B cell (primary cell): ENCODE measurements at regions not wholly inside any gene's neighbourhood (a gene's known extent, or its start where the extent isn't known, plus 50 kb on each side); places are given as distances from the start of the nearest gene placed in this dataset.

Experiments used
- ATAC-seq: fragments of 200-7000 bp; cut with Tn5 transposase; one replicate; pipeline ENCODE4 v1.10.0; 2021; ENCODE audit warnings: low read depth, mild to moderate bottlenecking, moderate number of reproducible peaks, moderate library complexity
- CTCF ChIA-PET: fragments of 350-600 bp; sonication (Branson Sonifier 250); formaldehyde crosslinking; loops from one replicate; lab custom pipeline; 2021; ENCODE audit warnings: antibody characterized with exemption, inconsistent platforms; lab: Charles Lee
- POLR2A ChIA-PET: fragments of 350-600 bp; sonication (Branson Sonifier 250); formaldehyde crosslinking; loops from one replicate; lab custom pipeline; 2021; ENCODE audit warnings: antibody characterized with exemption; lab: Charles Lee
- DNase-seq: peaks from one replicate; pipeline ENCODE4 v3.0.0; 2013
- H2AFZ ChIP-seq: 2 replicates; pipeline ENCODE4 v1.6.1; 2012; ENCODE audit warnings: mild to moderate bottlenecking, low read depth, low read length; ENCODE audit not compliant: insufficient read depth, poor library complexity, severe bottlenecking
- H3K27ac ChIP-seq, 2 donors: 1 replicate in 1 of 2; 2 replicates in 1 of 2; pipeline ENCODE4 v1.5.1; 2012 to 2013; ENCODE audit warnings: low read length in 2 of 2, mild to moderate bottlenecking in 2 of 2, moderate library complexity in 1 of 2
- H3K27me3 ChIP-seq, 4 experiments: fragments of 200-600 bp in 1 of 4; sonication (generic) in 1 of 4; replicated peaks in 1 of 4; 1 replicate in 2 of 4; 2 replicates in 2 of 4; pipeline versions ENCODE4 v1.6.1 to v1.7.0; 2013 to 2016; ENCODE audit warnings: low read length in 3 of 4, mild to moderate bottlenecking in 2 of 4, mixed read lengths in 1 of 4, moderate library complexity in 1 of 4; ENCODE audit not compliant: insufficient read depth in 4 of 4, control insufficient read depth in 3 of 4; ENCODE audit errors: control extremely low read depth in 1 of 4
- H3K36me3 ChIP-seq, 2 experiments: replicated peaks in 1 of 2; 1 replicate in 1 of 2; 2 replicates in 1 of 2; pipeline versions ENCODE4 v1.6.1 to v1.7.1; 2013; ENCODE audit warnings: low read length in 1 of 2; ENCODE audit not compliant: insufficient read depth in 2 of 2, control insufficient read depth in 1 of 2; ENCODE audit errors: control extremely low read depth in 1 of 2, extremely low read depth in 1 of 2
- H3K4me1 ChIP-seq, 2 donors: fragments of 200-600 bp in 1 of 2; sonication (generic) in 1 of 2; 1 replicate in 1 of 2; 2 replicates in 1 of 2; pipeline versions ENCODE4 v1.5.1 to v1.6.1; 2013 to 2017; ENCODE audit warnings: low read length in 2 of 2; ENCODE audit not compliant: control insufficient read depth in 2 of 2, insufficient read depth in 2 of 2
- H3K4me2 ChIP-seq: replicated peaks from 2 replicates; pipeline ENCODE3; 2012; ENCODE audit warnings: mild to moderate bottlenecking, low read depth, low read length; ENCODE audit not compliant: poor library complexity, severe bottlenecking
- H3K4me3 ChIP-seq, 5 experiments: fragments of 200-600 bp in 1 of 5; sonication (generic) in 1 of 5; 1 replicate in 3 of 5; 2 replicates in 2 of 5; pipeline versions ENCODE4 v1.5.1 to v1.7.0; 2011 to 2016; ENCODE audit warnings: low read length in 4 of 5, mild to moderate bottlenecking in 4 of 5, low read depth in 2 of 5, control low read depth in 1 of 5, moderate library complexity in 1 of 5; ENCODE audit not compliant: insufficient read depth in 1 of 5; ENCODE audit errors: control extremely low read depth in 1 of 5, extremely low read depth in 1 of 5
- H3K79me2 ChIP-seq: fragments of 200-600 bp; sonication (generic); one replicate; pipeline ENCODE4 v1.6.0; 2016; ENCODE audit warnings: low read length; ENCODE audit not compliant: control insufficient read depth, insufficient read depth
- H3K9ac ChIP-seq: fragments of 200-600 bp; sonication (generic); 2 replicates; pipeline ENCODE4 v1.6.1; 2017; ENCODE audit warnings: mild to moderate bottlenecking, low read length, moderate library complexity
- H3K9me3 ChIP-seq, 3 donors: one replicate each; pipeline versions ENCODE4 v1.6.1 to v1.7.1; 2013; ENCODE audit warnings: low read length in 2 of 3; ENCODE audit not compliant: control insufficient read depth in 2 of 3, insufficient read depth in 1 of 3; ENCODE audit errors: control extremely low read depth in 1 of 3
- H4K20me1 ChIP-seq: 2 replicates; pipeline ENCODE4 v1.6.0; 2012; ENCODE audit warnings: mild to moderate bottlenecking, low read length; ENCODE audit not compliant: insufficient read depth, control insufficient read depth, poor library complexity, severe bottlenecking
- H3K27ac Mint-ChIP-seq: one replicate; pipeline ENCODE4 v1.8.0; 2021; ENCODE audit warnings: mixed read lengths
- H3K27me3 Mint-ChIP-seq: one replicate; pipeline ENCODE4 v1.8.0; 2021; ENCODE audit warnings: mixed read lengths
- H3K4me1 Mint-ChIP-seq: one replicate; pipeline ENCODE4 v1.8.0; 2021; ENCODE audit warnings: mixed read lengths
- H3K4me3 Mint-ChIP-seq: one replicate; pipeline ENCODE4 v1.8.0; 2021; ENCODE audit warnings: mixed read lengths
- H3K9me3 Mint-ChIP-seq: one replicate; pipeline ENCODE4 v1.8.0; 2022; ENCODE audit warnings: mixed read lengths; ENCODE audit not compliant: insufficient read depth
- CTCF ChIP-seq: fragments of 200-600 bp; IDR thresholded peaks from one replicate; pipeline ENCODE4 v1.8.0; 2022; ENCODE audit warnings: antibody characterized with exemption, mild to moderate bottlenecking
- EZH2 ChIP-seq: IDR thresholded peaks from 2 replicates; pipeline ENCODE4 v1.6.1; 2012; ENCODE audit warnings: borderline replicate concordance, low read depth, mild to moderate bottlenecking, moderate library complexity, low read length; ENCODE audit not compliant: insufficient read depth, poor library complexity, severe bottlenecking
- WGBS: methylation state at CpG from one replicate; pipeline ENCODE4 v1.1.5; 2013; ENCODE audit warnings: missing lambda C conversion rate; ENCODE audit not compliant: insufficient coverage; 5-methylcytosine and 5-hydroxymethylcytosine counted together
- intact Hi-C: fragments of 100-400 bp; cut with micrococcal nuclease; formaldehyde crosslinking; loops from one replicate; pipeline ENCODE4 v1.10.0; 2022

DNA sequence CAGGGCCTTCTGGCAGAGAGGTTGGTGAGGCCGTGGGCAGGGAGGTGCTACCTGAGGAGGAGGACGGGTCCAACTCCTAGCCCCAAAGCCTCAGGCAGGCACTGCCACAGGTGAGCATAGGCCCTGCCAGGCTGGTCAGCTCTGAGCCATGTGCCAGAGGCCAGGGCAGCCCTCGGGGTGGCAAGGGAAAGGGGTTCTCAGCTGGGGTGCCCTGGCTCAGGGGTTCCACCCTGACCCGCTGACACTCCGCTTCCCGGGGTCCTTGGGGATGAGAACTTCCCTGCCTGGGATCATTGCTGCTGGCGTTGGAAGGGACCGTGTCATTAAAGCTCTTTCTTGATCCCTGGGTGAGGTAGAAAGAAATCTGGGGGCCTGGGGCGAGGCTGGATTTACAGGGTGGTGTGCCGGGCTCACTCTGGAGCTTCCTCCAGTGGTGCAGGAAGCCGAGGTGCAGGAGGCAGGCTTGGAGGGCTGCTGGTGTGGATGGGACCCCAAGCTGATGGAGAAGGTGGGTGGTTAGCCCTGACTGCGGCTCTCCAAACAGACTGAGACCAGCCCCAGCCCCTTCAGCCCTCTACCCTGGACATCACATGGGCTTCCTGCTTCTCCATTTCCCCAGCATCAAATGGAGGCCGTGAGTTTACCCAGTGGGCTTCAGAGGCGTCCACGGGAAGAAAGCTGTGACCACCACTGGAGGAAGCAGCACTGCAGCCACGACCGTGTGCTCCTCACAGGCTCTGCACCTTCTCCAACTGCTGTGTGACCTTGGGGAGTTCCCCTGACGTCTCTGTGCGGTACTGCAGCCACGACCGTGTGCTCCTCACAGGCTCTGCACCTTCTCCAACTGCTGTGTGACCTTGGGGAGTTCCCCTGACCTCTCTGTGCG lies 295.2 kb downstream of the NDUFA10 start:
- ATAC-seq (no peak), DNase-seq (no peak)
- Histone ChIP-seq H3K9ac (no peak overlapping the region), H3K4me1 (no peaks in the 10 kb centered on the region), H4K20me1 (no peaks in the 10 kb centered on the region), H3K36me3 (no peaks in the 10 kb centered on the region), H3K4me3 (no peak overlapping the region), H3K27me3 (no peaks in the 10 kb centered on the region), H3K27ac (no peak overlapping the region), H3K79me2 (no peaks in the 10 kb centered on the region), H2AFZ (no peak overlapping the region), H3K4me2 (no peak overlapping the region), H3K9me3 (peaks cover 0 to 14% (median 4%) of the 10 kb centered on the region in 3 donors)
- TF ChIP-seq EZH2 (no peak), CTCF (no peak)
- no peaks in the 10 kb centered on the region for H3K4me1 Mint-ChIP-seq
- WGBS: 79% methylated on average over 19 of the region's 22 CpGs
- no peak overlapping the region for H3K4me3 Mint-ChIP-seq
- no peak overlapping the region for H3K27ac Mint-ChIP-seq
- H3K9me3 Mint-ChIP-seq: peaks cover 2% of the 10 kb centered on the region
- intact Hi-C loops: no loop called here
- CTCF ChIA-PET: no interaction called here
- POLR2A ChIA-PET: no interaction called here
- no peaks in the 10 kb centered on the region for H3K27me3 Mint-ChIP-seq

GRCh38 chr2:239729151-239729550 lies 296.0 kb downstream of the NDUFA10 start:
- DNase-seq (no peak), ATAC-seq (no peak)
- Histone ChIP-seq H2AFZ (no peak overlapping the region), H3K9me3 (peaks cover 0 to 6% (median 4%) of the 10 kb centered on the region in 3 donors), H3K4me3 (no peak overlapping the region), H3K4me1 (no peaks in the 10 kb centered on the region), H3K36me3 (no peaks in the 10 kb centered on the region), H3K27me3 (no peaks in the 10 kb centered on the region), H3K27ac (no peak overlapping the region), H4K20me1 (no peaks in the 10 kb centered on the region), H3K4me2 (no peak overlapping the region), H3K9ac (no peak overlapping the region), H3K79me2 (no peaks in the 10 kb centered on the region)
- intact Hi-C loops: no loop called here
- Mint-ChIP-seq H3K4me1 (no peaks in the 10 kb centered on the region), H3K27ac (no peak overlapping the region), H3K9me3 (no peaks in the 10 kb centered on the region), H3K27me3 (no peaks in the 10 kb centered on the region), H3K4me3 (no peak overlapping the region)
- POLR2A ChIA-PET: no interaction called here
- 89% methylated on average over 15 of the region's 17 CpGs for WGBS
- CTCF ChIA-PET: no interaction called here
- TF ChIP-seq EZH2 (no peak), CTCF (no peak)
